Naive B cell (primary cell): ENCODE measurements at regions not wholly inside any gene's neighbourhood (a gene's known extent, or its start where the extent isn't known, plus 50 kb on each side); places are given as distances from the start of the nearest gene placed in this dataset.

ENCODE experiments used
- ATAC-seq, 2 donors: fragments of 150-1000 bp; cut with Tn5 transposase; 2 replicates each; pipeline ENCODE4 v1.10.0; 2021; ENCODE audit warnings: low read depth in 2 of 2, mild to moderate bottlenecking in 2 of 2, moderate library complexity in 2 of 2
- DNase-seq: peaks from one replicate; pipeline ENCODE4 v3.0.0; 2022
- H3K27ac Mint-ChIP-seq, 6 donors: one replicate each; pipeline ENCODE4 v1.8.0; 2020 to 2022; ENCODE audit warnings: mild to moderate bottlenecking in 6 of 6, mixed read lengths in 6 of 6, moderate library complexity in 5 of 6, inconsistent platforms in 2 of 6
- H3K27me3 Mint-ChIP-seq, 3 donors: one replicate each; pipeline ENCODE4 v1.8.0; 2021 to 2022; ENCODE audit warnings: mixed read lengths in 3 of 3, mild to moderate bottlenecking in 1 of 3
- H3K36me3 Mint-ChIP-seq, 2 donors: one replicate each; pipeline ENCODE4 v1.8.0; 2020 to 2022; ENCODE audit warnings: mixed read lengths in 2 of 2, inconsistent platforms in 1 of 2, mild to moderate bottlenecking in 1 of 2
- H3K4me1 Mint-ChIP-seq, 3 donors: one replicate each; pipeline ENCODE4 v1.8.0; 2020 to 2022; ENCODE audit warnings: mixed read lengths in 3 of 3, inconsistent platforms in 1 of 3, mild to moderate bottlenecking in 1 of 3, moderate library complexity in 1 of 3
- H3K4me3 Mint-ChIP-seq, 8 donors: one replicate each; pipeline ENCODE4 v1.8.0; 2020 to 2022; ENCODE audit warnings: mild to moderate bottlenecking in 8 of 8, mixed read lengths in 8 of 8, moderate library complexity in 8 of 8, inconsistent platforms in 2 of 8
- H3K9me3 Mint-ChIP-seq, 7 donors: one replicate each; pipeline ENCODE4 v1.8.0; 2020 to 2022; ENCODE audit warnings: mixed read lengths in 7 of 7, mild to moderate bottlenecking in 5 of 7, inconsistent platforms in 2 of 7, moderate library complexity in 1 of 7

- peaks cover 10 to 48% (median 30%) of the 10 kb centered on the region in 7 donors for H3K9me3 Mint-ChIP-seq
These were observed 104.4 kb downstream of the SEC23IP start for GRCh38 chr10:119996944-119997343.

GRCh38 chr10:119997429-119997828 lies 104.9 kb downstream of the SEC23IP start:
- no peak overlapping the region for H3K27ac Mint-ChIP-seq

More at GRCh38 chr10:119996944-119997343, 104.4 kb downstream of the SEC23IP start:
- ATAC-seq: no peak
- no peak overlapping the region for H3K4me3 Mint-ChIP-seq
- no peak overlapping the region for H3K27ac Mint-ChIP-seq
- peaks cover 8 to 14% of the 10 kb centered on the region in 2 donors for H3K36me3 Mint-ChIP-seq
- DNase-seq: no peak
- H3K27me3 Mint-ChIP-seq: peaks cover 9 to 44% (median 17%) of the 10 kb centered on the region in 3 donors
- H3K4me1 Mint-ChIP-seq: no peaks in the 10 kb centered on the region

GRCh38 chr10:120002785-120003184 lies 110.3 kb downstream of the SEC23IP start:
- no peak for ATAC-seq
- no peak overlapping the region for H3K4me3 Mint-ChIP-seq
- peaks cover 0 to 31% (median 6%) of the 10 kb centered on the region in 7 donors for H3K9me3 Mint-ChIP-seq
- peaks cover 36 to 50% (median 49%) of the 10 kb centered on the region in 3 donors for H3K27me3 Mint-ChIP-seq
- H3K4me1 Mint-ChIP-seq: no peaks in the 10 kb centered on the region
- H3K36me3 Mint-ChIP-seq: no peaks in the 10 kb centered on the region
- DNase-seq: no peak
- H3K27ac Mint-ChIP-seq: no peak overlapping the region

More at GRCh38 chr10:119997429-119997828, 104.9 kb downstream of the SEC23IP start:
- Mint-ChIP-seq H3K4me1 (no peaks in the 10 kb centered on the region), H3K4me3 (peak overlapping the region in 1 of 8 donors; percentile 31), H3K27me3 (peaks cover 11 to 48% (median 16%) of the 10 kb centered on the region in 3 donors), H3K36me3 (peaks cover 8 to 14% of the 10 kb centered on the region in 2 donors), H3K9me3 (peaks cover 10 to 53% (median 30%) of the 10 kb centered on the region in 7 donors)
- ATAC-seq (no peak), DNase-seq (no peak)

DNA sequence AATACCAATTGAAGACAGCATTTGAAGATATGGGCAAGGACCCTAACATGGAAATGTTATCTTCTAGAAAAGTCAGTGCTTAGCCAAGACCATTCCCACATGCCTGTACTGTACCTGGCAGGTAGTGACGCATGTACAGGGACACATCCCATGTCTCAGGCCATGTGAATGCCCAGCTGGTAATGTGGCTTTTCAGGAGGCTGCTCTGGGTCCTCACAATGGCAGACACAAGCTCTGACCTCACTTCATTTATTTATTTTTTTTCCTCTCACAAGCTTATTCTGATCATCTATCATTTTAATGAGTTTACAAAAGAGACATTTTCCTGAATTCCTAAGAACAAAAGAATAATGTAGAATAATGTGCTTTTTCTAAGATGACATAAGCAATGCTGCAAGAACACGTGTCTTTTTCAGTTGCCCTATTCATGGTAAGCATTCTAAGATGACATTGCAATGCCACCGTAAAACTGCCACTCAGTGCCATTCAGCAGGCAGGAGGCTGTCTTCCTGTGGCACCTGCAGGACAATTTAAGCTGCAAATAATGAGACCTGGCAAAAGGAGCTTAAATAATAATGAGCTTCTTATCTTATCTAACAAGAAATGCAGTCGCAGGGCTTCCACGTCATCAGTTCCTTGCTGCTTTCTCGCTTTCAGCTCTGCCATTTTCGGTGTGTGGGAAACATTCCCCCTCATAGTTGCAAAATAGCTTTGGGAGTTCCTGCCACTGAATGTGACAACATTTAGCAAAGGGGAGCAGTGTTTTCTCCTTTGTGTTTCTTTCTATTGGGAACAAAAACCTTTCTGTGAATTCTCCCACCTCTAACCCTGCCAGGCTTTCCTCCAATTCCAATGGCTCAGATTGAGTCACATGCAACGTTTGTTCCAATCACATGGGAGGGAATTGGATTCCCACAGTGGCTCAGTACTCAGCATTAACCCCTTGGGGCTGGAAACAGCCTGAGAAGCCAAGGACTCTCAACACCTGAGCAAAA lies 113.0 kb downstream of the SEC23IP start:
- Mint-ChIP-seq H3K27me3 (peaks cover 38 to 61% (median 49%) of the 10 kb centered on the region in 3 donors), H3K4me3 (no peak overlapping the region), H3K9me3 (peaks cover 0 to 19% (median 0%) of the 10 kb centered on the region in 7 donors), H3K4me1 (no peaks in the 10 kb centered on the region), H3K27ac (no peak overlapping the region), H3K36me3 (no peaks in the 10 kb centered on the region)
- DNase-seq (no peak), ATAC-seq (no peak)

DNA sequence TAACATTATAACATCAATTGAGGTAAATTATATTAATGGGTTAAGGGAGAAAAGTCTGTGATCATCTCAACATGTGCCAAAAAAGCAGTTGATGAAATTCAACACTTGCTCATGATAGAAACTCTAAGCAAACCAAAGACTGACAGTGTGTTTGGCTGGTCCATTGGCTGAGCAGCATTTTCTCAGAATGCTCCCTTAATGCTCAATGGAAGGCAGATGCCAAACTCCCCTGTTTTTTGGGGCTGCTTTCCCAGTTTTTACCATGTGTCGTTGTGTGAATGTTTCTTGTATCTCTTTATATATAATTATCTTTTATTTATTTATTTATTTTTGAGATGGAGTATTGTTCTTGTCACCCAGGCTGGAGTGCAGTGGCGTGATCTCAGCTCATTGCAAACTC lies 114.7 kb downstream of the SEC23IP start:
- H3K4me3 Mint-ChIP-seq: no peak overlapping the region
- no peak overlapping the region for H3K27ac Mint-ChIP-seq
- no peak for ATAC-seq
- no peaks in the 10 kb centered on the region for H3K36me3 Mint-ChIP-seq
- H3K9me3 Mint-ChIP-seq: peaks cover 0 to 6% (median 0%) of the 10 kb centered on the region in 7 donors
- no peaks in the 10 kb centered on the region for H3K4me1 Mint-ChIP-seq
- peaks cover 47 to 65% (median 64%) of the 10 kb centered on the region in 3 donors for H3K27me3 Mint-ChIP-seq
- DNase-seq: no peak

DNA sequence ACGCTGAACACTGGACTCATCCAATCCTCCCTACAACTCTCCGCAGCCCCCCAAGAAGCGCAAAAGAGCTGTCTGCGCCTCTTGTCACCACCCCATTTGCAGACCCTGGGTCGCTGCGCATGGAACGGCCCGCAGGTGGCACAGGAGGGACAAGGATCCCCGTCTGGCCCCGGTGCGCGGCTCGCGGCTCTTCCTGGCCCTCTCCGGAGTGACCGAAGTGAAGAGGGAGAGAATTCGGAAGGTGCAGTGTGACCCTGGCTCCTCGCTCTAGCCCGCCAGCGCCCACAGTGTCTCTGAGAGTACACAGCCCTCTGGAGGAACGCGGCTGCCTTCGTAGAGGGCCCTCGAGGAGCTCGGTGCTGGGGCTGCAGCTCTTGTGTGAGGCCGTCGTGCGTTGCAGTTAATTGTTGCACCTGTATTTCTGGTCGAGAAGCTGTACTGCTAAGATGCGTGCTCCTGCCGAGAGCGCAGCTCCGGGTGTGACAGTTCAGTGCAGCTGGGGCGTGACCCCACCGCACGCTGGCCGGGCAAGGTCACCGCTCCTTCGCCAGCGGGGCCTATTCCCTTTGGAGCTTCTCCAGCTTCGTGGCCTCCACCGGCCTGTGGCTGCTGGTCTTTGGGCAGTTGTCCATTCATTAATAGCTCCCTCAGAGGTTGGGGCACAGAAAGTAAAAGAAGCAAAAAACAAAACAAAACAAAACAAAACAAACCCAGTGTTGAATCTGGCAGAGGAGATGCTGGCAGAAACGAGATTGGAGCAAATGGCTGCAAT lies 119.0 kb downstream of the SEC23IP start:
- Mint-ChIP-seq H3K9me3 (peaks cover 0 to 1% (median 0%) of the 10 kb centered on the region in 7 donors), H3K27ac (peak overlapping the region in 1 of 6 donors; percentile 74), H3K4me3 (no peak overlapping the region), H3K4me1 (no peaks in the 10 kb centered on the region), H3K27me3 (peaks cover 40 to 52% (median 42%) of the 10 kb centered on the region in 3 donors), H3K36me3 (no peaks in the 10 kb centered on the region)
- DNase-seq: no peak
- ATAC-seq: no peak

DNA sequence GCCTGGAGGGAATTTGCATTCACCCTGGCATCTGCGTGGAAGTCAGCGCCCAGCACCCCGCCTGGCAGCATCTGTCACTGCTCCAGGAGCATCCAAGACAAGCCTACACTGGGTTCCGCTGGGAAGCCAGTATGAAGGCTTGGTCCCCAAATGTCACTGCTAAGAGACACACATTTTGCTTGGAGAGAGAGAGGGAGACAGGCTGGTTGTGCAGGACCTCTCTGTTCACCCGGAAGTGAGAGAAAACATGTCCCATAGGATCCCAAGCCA lies 119.5 kb downstream of the SEC23IP start:
- no peak overlapping the region for H3K4me3 Mint-ChIP-seq
- H3K27ac Mint-ChIP-seq: no peak overlapping the region
- no peaks in the 10 kb centered on the region for H3K36me3 Mint-ChIP-seq
- peaks cover 0 to 1% (median 0%) of the 10 kb centered on the region in 7 donors for H3K9me3 Mint-ChIP-seq
- no peak for ATAC-seq
- DNase-seq: no peak
- peaks cover 40 to 52% (median 46%) of the 10 kb centered on the region in 3 donors for H3K27me3 Mint-ChIP-seq
- no peaks in the 10 kb centered on the region for H3K4me1 Mint-ChIP-seq

GRCh38 chr10:120012566-120012965 lies 120.0 kb downstream of the SEC23IP start:
- no peak for DNase-seq
- peaks cover 40 to 52% (median 49%) of the 10 kb centered on the region in 3 donors for H3K27me3 Mint-ChIP-seq
- ATAC-seq: no peak
- no peaks in the 10 kb centered on the region for H3K36me3 Mint-ChIP-seq
- H3K4me1 Mint-ChIP-seq: no peaks in the 10 kb centered on the region
- H3K27ac Mint-ChIP-seq: peak overlapping the region in 1 of 6 donors; percentile 39
- no peak overlapping the region for H3K4me3 Mint-ChIP-seq
- H3K9me3 Mint-ChIP-seq: peaks cover 0 to 1% (median 0%) of the 10 kb centered on the region in 7 donors

DNA sequence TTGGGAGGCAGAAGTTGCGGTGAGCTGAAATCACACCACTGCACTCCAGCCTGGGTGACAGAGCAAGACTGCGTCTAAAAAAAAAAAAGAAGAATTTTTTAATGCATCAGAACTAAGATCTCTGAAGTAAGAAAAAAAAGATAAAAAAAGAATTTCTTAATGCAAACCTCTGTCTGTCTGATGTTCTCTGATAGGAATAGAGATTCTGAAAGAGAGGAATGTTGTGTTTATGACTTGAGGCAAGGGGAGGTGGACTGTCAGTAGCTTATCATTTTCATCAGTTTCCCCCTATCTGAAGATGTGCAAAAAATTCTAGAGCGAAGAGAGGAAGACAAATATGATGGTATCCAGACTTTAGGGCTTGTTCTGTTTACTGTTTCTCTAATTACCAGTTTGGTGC lies 121.5 kb downstream of the SEC23IP start:
- Mint-ChIP-seq H3K27ac (no peak overlapping the region), H3K9me3 (peaks cover 0 to 1% (median 0%) of the 10 kb centered on the region in 7 donors), H3K4me3 (no peak overlapping the region), H3K27me3 (peaks cover 39 to 48% (median 47%) of the 10 kb centered on the region in 3 donors), H3K36me3 (no peaks in the 10 kb centered on the region), H3K4me1 (no peaks in the 10 kb centered on the region)
- DNase-seq (no peak), ATAC-seq (no peak)

DNA sequence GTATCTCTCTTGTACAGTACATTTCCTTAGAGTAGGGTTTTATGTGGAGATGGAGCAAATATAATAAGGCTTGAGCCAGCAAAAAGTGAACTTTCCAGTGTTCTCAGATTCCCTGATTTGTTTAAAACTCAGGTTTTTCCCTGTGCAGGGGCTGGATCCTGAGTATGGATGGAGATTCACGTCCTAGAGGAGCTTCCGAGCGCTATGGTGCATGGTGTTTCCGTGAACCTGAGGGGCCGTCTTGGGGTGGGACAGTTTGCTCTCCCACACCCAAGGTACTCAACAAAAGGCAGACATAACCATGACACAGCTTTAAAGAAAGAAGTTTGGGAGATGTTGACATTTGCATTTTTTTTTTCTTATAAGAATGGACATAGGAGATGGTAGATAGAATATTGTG lies 122.5 kb downstream of the SEC23IP start:
- Mint-ChIP-seq H3K4me3 (no peak overlapping the region), H3K4me1 (no peaks in the 10 kb centered on the region)

DNA sequence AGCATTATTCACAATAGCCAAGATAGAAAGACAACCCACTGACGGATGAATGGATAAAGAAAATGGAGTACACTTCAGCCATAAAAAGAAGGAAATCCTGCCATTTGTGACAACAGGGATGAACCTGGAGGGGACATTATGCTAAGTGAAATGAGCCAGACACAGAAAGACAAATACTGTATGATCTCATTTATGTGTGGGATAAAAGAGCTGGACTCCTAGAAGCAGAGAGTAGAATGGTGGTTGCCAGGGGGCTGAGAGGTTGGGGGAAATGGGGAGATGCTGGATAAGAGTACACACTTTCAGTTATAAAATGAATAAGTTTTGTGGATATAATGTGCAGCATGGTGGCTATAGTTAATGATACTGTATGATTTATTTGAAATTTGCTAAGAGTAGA lies 124.4 kb downstream of the SEC23IP start:
- ATAC-seq (no peak), DNase-seq (no peak)
- no peak overlapping the region for H3K4me3 Mint-ChIP-seq
- no peaks in the 10 kb centered on the region for H3K36me3 Mint-ChIP-seq
- peaks cover 0 to 2% (median 0%) of the 10 kb centered on the region in 7 donors for H3K9me3 Mint-ChIP-seq
- H3K4me1 Mint-ChIP-seq: no peaks in the 10 kb centered on the region
- no peak overlapping the region for H3K27ac Mint-ChIP-seq
- peaks cover 26 to 34% (median 32%) of the 10 kb centered on the region in 3 donors for H3K27me3 Mint-ChIP-seq

More for the DNA sequence above, 122.5 kb downstream of the SEC23IP start:
- ATAC-seq (no peak), DNase-seq (no peak)
- Mint-ChIP-seq H3K9me3 (peaks cover 0 to 2% (median 0%) of the 10 kb centered on the region in 7 donors), H3K27me3 (peaks cover 29 to 44% (median 41%) of the 10 kb centered on the region in 3 donors), H3K36me3 (no peaks in the 10 kb centered on the region), H3K27ac (no peak overlapping the region)

DNA sequence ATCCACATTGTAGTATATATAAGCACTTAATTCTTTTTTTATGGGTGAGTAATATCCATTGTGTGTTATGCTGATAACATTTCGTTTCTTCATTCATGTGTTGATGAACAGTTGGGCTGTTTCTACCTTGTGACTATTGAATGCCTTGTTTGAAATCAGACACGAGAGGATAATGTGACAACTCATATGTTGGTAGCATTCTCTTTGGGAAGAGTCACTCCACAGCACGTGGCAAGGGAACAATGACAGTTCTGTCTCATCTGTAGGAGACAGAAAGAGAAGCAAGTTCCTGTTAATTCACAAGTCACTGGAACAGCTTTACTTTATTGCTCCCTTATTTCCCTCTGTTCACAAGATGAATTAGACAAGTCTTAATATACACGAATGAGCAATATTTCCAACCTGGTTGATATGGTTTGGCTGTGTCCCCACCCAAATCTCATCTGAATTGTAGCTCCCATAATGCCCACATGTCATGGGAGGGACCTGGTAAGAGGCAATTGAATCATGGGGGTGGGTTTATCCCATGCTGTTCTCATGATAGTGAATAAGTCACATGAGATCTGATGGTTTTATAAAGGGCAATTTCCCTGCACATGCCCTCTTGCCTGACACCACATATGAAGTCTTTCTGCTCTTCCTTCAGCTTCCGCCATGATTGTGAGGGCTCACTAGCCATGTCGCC lies 125.3 kb downstream of the SEC23IP start:
- H3K27me3 Mint-ChIP-seq: peaks cover 22 to 31% (median 23%) of the 10 kb centered on the region in 3 donors
- no peak overlapping the region for H3K4me3 Mint-ChIP-seq
- ATAC-seq (no peak), DNase-seq (no peak)
- no peaks in the 10 kb centered on the region for H3K4me1 Mint-ChIP-seq
- no peak overlapping the region for H3K27ac Mint-ChIP-seq
- H3K36me3 Mint-ChIP-seq: no peaks in the 10 kb centered on the region
- H3K9me3 Mint-ChIP-seq: peaks cover 0 to 3% (median 0%) of the 10 kb centered on the region in 7 donors

DNA sequence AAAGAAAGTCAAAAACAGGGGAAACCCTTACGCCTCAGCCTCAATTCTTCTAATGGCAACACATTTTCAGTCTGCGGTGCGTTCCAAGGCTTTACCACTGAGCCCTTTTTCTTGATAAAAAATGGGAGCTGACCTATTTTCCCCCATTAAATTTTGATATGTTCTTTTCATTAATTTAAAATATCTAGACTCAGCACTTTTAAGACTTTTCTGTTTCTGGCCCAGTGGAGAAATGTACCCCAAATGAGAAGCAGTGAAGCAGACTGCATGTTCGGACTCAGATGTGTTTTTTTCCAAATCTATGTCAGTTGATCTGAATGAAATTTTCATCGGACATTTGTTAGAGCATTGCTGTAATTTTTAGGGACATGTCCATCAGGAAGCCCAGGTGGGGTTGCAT lies 126.2 kb downstream of the SEC23IP start:
- H3K4me3 Mint-ChIP-seq: no peak overlapping the region
- H3K4me1 Mint-ChIP-seq: no peaks in the 10 kb centered on the region
- no peak for DNase-seq
- no peaks in the 10 kb centered on the region for H3K36me3 Mint-ChIP-seq
- H3K27me3 Mint-ChIP-seq: peaks cover 16 to 32% (median 29%) of the 10 kb centered on the region in 3 donors
- H3K27ac Mint-ChIP-seq: no peak overlapping the region
- no peak for ATAC-seq
- H3K9me3 Mint-ChIP-seq: peaks cover 0 to 3% (median 0%) of the 10 kb centered on the region in 7 donors
